Upper lobe of right lung (tissue), 1 donor: ENCODE measurements at regions not wholly inside any gene's neighbourhood (a gene's known extent, or its start where the extent isn't known, plus 50 kb on each side); places are given as distances from the start of the nearest gene placed in this dataset.

ENCODE experiments used
- ATAC-seq: fragments of 200-7000 bp; cut with Tn5 transposase; one replicate; pipeline ENCODE4 v1.9.1; 2020; ENCODE audit warnings: mild to moderate bottlenecking, moderate library complexity
- DNase-seq: peaks from one replicate; pipeline ENCODE4 v3.0.0-alpha.2; 2020
- H3K27ac ChIP-seq: fragments of 200-600 bp; one replicate; pipeline ENCODE4 v1.8.0; 2022
- H3K27me3 ChIP-seq: fragments of 200-600 bp; one replicate; pipeline ENCODE4 v1.8.0; 2022; ENCODE audit warnings: mild to moderate bottlenecking
- H3K36me3 ChIP-seq: fragments of 200-600 bp; one replicate; pipeline ENCODE4 v1.8.0; 2022
- H3K4me1 ChIP-seq: fragments of 200-600 bp; one replicate; pipeline ENCODE4 v1.8.0; 2022
- H3K4me3 ChIP-seq: fragments of 200-600 bp; one replicate; pipeline ENCODE4 v1.8.0; 2022; ENCODE audit warnings: mild to moderate bottlenecking
- H3K9me3 ChIP-seq: fragments of 200-600 bp; one replicate; pipeline ENCODE4 v1.8.0; 2022
- intact Hi-C: fragments of 100-400 bp; cut with DNase I; formaldehyde crosslinking; loops from one replicate; pipeline ENCODE4 v1.11.0; 2022
- TF ChIP-seq, protein P1 (sequence below): fragments of 200-600 bp; IDR thresholded peaks from one replicate; pipeline ENCODE4 v1.8.0; 2022; ENCODE audit warnings: antibody characterized with exemption
- donor health status: DM: no; HTN: yes; CAD: no; lungs with severe emphysema.

DNA sequence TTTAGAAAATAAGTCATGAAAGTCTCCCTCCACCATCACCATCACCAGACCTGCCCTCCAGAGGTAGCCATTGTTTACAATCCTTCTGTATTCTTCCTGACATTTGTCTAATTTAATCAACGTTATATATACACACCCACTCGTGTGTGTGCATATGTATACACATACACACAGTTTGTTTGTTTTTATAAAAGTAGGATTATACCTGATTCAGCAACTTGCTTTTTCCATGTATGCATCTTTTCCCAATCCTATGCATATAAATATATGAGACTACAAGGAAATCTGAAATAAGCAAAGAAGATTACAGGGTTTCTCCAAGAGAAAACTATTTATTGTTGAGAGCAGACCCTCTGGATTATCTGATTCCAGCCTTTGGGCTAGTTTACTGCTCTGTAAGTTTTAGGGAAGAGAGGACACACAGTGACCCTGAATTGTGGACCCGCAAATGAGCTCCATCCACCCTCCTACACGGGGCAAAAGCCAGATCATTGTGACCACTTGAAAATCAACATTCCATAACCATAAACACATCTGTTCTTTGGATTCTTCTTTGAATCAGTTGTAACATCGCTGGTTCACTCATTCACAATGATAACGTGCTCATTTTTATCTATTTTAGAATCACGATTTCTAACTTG, 104.3 kb downstream of the CPN2 start:
- peaks cover 15% of the 10 kb centered on the region for H3K4me1 ChIP-seq
- no peaks in the 10 kb centered on the region for H3K36me3 ChIP-seq
- TF ChIP-seq, protein P1, sequence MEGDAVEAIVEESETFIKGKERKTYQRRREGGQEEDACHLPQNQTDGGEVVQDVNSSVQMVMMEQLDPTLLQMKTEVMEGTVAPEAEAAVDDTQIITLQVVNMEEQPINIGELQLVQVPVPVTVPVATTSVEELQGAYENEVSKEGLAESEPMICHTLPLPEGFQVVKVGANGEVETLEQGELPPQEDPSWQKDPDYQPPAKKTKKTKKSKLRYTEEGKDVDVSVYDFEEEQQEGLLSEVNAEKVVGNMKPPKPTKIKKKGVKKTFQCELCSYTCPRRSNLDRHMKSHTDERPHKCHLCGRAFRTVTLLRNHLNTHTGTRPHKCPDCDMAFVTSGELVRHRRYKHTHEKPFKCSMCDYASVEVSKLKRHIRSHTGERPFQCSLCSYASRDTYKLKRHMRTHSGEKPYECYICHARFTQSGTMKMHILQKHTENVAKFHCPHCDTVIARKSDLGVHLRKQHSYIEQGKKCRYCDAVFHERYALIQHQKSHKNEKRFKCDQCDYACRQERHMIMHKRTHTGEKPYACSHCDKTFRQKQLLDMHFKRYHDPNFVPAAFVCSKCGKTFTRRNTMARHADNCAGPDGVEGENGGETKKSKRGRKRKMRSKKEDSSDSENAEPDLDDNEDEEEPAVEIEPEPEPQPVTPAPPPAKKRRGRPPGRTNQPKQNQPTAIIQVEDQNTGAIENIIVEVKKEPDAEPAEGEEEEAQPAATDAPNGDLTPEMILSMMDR = no peak
- no peaks in the 10 kb centered on the region for H3K27me3 ChIP-seq
- no peak overlapping the region for H3K27ac ChIP-seq
- intact Hi-C loops = no loop called here
- ATAC-seq (no peak), DNase-seq (no peak)
- H3K4me3 ChIP-seq = no peak overlapping the region
- H3K9me3 ChIP-seq = no peaks in the 10 kb centered on the region

DNA sequence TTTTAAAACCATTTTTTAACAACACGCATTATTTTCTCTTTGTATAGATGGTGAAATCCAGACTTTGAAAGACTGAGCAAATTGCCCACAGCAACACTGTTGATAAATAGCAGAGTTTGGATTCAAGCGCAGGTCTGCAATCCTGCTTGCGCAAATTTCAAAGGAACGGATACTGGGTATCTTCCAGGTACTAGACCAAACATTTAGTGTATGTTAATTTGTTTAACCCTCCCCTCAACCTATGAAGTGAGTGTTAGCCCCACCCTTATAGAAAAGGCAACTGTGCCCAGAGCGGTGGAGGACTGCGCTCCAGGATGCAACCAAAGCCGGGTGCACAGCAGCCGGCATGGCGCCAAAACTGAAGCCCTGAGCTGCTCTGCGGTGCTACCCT, 103.8 kb downstream of the CPN2 start:
- ATAC-seq (no peak), DNase-seq (no peak)
- H3K27ac ChIP-seq = no peak overlapping the region
- no peaks in the 10 kb centered on the region for H3K9me3 ChIP-seq
- TF ChIP-seq, protein P1 = no peak
- H3K27me3 ChIP-seq = no peaks in the 10 kb centered on the region
- intact Hi-C loops = no loop called here
- no peaks in the 10 kb centered on the region for H3K36me3 ChIP-seq
- no peak overlapping the region for H3K4me3 ChIP-seq
- peaks cover 15% of the 10 kb centered on the region for H3K4me1 ChIP-seq

DNA sequence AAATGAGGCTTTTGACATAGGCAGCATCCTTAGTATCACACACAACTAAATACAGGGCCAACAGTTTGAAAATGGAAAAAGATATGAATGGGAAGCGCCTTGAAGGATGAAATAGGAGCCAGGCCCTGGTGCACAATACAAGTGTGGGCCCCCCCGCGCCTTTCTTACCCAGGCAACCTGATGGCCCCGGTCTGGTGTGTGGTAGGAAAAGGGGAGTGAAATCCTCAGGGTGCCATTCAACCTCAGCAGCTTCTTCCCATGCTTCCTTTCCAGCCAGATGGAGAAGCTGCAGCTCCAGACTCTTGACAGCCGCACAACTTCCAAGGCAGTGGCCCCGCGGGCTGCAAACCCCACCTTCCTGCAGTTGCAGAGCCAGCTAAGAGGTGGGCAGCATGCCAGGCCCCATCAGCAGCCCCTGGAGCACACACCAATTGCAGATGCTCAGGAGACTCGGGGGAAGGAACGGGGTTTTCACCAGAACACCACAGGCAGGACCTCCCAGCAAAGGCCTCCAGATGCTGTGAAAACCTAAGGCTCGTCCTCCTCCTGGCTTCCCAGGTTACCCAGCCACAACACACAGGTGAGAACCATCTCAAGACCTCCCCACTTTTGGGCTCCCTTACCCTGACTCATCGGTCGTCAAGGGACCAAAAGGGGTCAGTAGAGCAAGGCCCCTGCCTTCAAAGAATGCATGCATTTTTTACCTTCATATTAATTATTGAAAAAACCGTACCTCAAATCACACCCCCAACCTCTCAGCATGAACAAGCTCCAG, 101.6 kb downstream of the CPN2 start:
- H3K4me1 ChIP-seq = peaks cover 20% of the 10 kb centered on the region
- no peak overlapping the region for H3K27ac ChIP-seq
- H3K27me3 ChIP-seq = no peaks in the 10 kb centered on the region
- DNase-seq (no peak), ATAC-seq (no peak)
- no peaks in the 10 kb centered on the region for H3K36me3 ChIP-seq
- intact Hi-C loops = no loop called here
- H3K4me3 ChIP-seq = no peak overlapping the region
- TF ChIP-seq, protein P1 = no peak
- H3K9me3 ChIP-seq = no peaks in the 10 kb centered on the region

DNA sequence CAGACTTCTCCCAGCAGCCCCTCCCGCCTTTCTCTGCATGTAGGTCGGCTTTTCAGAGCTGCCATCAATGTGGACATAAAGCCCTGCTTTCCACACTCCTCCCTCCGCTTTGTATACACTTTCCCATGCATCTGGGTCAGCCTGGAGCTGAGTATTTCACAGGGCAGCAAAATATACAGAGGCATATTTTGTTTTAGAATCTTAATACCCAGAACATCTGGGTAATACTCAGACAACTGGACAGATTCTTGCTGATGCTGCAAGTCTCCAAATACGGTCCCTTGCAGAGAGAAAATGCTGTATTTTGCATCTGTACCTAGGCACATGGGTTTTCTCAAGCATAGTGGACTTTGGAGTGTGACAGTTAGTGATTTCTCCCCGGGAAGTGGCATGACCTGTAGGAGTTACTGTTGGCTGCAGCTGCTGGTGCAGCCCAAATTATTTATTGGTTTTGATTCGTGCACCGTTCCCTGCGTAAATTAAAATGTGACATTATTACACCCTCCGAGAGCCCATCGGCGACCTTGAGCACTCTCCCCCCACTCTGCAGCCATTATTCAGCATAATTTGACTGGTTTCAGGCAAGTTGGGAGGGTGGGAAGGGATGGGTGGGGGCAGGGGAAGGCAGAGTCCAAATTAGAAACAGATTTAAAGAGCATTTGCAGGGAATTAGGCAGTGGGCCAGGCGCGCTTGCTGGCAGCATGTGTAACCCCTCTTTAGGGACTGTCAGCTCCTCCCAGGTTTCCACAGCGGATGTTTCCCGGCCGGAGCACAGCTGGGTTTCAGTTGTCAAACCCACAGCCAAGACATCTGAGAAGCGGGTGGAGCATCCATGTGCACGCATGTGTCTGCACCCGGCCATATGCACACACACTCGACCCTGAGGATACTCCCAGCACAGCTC, 100.8 kb downstream of the CPN2 start:
- TF ChIP-seq, protein P1 = no peak
- no peak overlapping the region for H3K4me3 ChIP-seq
- H3K9me3 ChIP-seq = no peaks in the 10 kb centered on the region
- no peaks in the 10 kb centered on the region for H3K36me3 ChIP-seq
- peaks cover 24% of the 10 kb centered on the region for H3K4me1 ChIP-seq
- intact Hi-C loops = no loop called here
- ATAC-seq = no peak
- DNase-seq = no peak
- no peaks in the 10 kb centered on the region for H3K27me3 ChIP-seq
- H3K27ac ChIP-seq = no peak overlapping the region

DNA sequence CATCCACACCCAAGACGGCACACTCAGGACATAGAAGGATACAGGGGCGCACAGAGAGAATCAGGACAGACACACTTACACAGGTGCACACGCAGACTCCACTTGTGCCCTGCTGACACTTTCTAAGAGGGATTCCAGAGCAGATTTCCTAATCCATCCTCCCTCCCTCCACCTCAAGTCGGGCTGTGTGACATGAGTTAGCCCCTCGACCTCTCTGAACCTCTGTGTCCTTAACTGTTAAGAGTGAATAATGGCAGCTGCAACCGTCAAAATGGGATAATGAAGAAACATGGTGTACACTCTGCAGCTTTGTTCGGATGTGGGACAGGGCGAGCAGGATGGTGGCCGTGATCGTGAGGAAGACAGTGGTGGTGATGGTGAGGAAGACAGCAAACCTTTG, 100.1 kb downstream of the CPN2 start:
- Histone ChIP-seq H3K27ac (no peak overlapping the region), H3K9me3 (no peaks in the 10 kb centered on the region), H3K4me3 (no peak overlapping the region), H3K27me3 (no peaks in the 10 kb centered on the region), H3K4me1 (peaks cover 27% of the 10 kb centered on the region), H3K36me3 (no peaks in the 10 kb centered on the region)
- ATAC-seq (no peak), DNase-seq (no peak)
- intact Hi-C loops = no loop called here
- TF ChIP-seq, protein P1 = no peak
